ENCODE measurements at regions not wholly inside any gene's neighbourhood (a gene's known extent, or its start where the extent isn't known, plus 50 kb on each side); places are given as distances from the start of the nearest gene placed in this dataset.

GRCh38 chr5:143893638-143894037, 81.7 kb downstream of the HMHB1 start:
- in situ Hi-C loops (cut with MboI), result no loop called here
- peak; percentile 60 for ATAC-seq
- TF ChIP-seq EZH2 (IDR thresholded peaks at IDR 0.05; ENCODE audit: borderline replicate concordance, control insufficient read depth, low read depth, low read length) (no peak), STAT1 (conservative IDR thresholded peaks at IDR 0.05) (no peak), CBX3 (IDR thresholded peaks at IDR 0.05; ENCODE audit: borderline replicate concordance, low read depth) (no peak), ZBED1 (IDR thresholded peaks at IDR 0.05; ENCODE audit: borderline replicate concordance) (no peak), NR2C2 (IDR thresholded peaks at IDR 0.05; ENCODE audit: borderline replicate concordance, control insufficient read depth, insufficient read length, low read depth) (no peak), USF2 (IDR thresholded peaks at IDR 0.05; ENCODE audit: borderline replicate concordance, low read depth, low read length) (no peak), USF1 (IDR thresholded peaks at IDR 0.05; ENCODE audit: borderline replicate concordance, extremely low read length, insufficient read depth, low read depth, low read length) (no peak), SPI1 (IDR thresholded peaks at IDR 0.05; ENCODE audit: borderline replicate concordance, insufficient read depth, low read depth, low read length) (no peak), MLLT1 (IDR thresholded peaks at IDR 0.05) (no peak), POLR2A (IDR thresholded peaks at IDR 0.05; ENCODE audit: low read depth, low read length) (no peak), WRNIP1 (IDR thresholded peaks at IDR 0.05; ENCODE audit: borderline replicate concordance, low read depth, low read length) (no peak), ZNF384 (IDR thresholded peaks at IDR 0.05; ENCODE audit: borderline replicate concordance, low read depth, low read length) (no peak), CUX1 (IDR thresholded peaks at IDR 0.05; ENCODE audit: insufficient replicate concordance, low read depth, low read length) (no peak), TCF7 (IDR thresholded peaks at IDR 0.05; ENCODE audit: borderline replicate concordance) (no peak), NFYB (IDR thresholded peaks at IDR 0.05; ENCODE audit: insufficient read depth, low read depth, low read length) (no peak)
- BruUV-seq (replicated peaks), result no TSS peak
- CTCF ChIA-PET, result no interaction called here
- RAD21 ChIA-PET (ENCODE audit: unreplicated experiment), result no interaction called here
- H3K9ac ChIP-seq (ENCODE audit: control insufficient read depth, insufficient read depth, low read length), result no peak overlapping the region
- no peaks in the 10 kb centered on the region for H3K27me3 ChIP-seq (replicated peaks in 1 of 2; ENCODE audit: control insufficient read depth in 2 of 2, insufficient read depth in 2 of 2, low read length in 1 of 2)
- no peak overlapping the region for H3K27ac ChIP-seq (ENCODE audit: control insufficient read depth, insufficient read depth)
- intact Hi-C loops (cut with micrococcal nuclease; ENCODE audit: unreplicated experiment), result no loop called here
- WGBS (ENCODE audit: insufficient coverage, insufficient replicate concordance, low lambda C conversion rate, missing lambda C conversion rate), result 20% methylated on average over 2 of the region's 2 CpGs
- H3K36me3 ChIP-seq (ENCODE audit: control insufficient read depth in 2 of 2, insufficient read depth in 2 of 2, low read length in 1 of 2), result no peaks in the 10 kb centered on the region
- no peaks in the 10 kb centered on the region for H3K4me1 ChIP-seq (ENCODE audit: control insufficient read depth, insufficient read depth, low read length)
- H3K4me3 ChIP-seq, result no peak overlapping the region
- no peaks in the 10 kb centered on the region for H3K79me2 ChIP-seq (ENCODE audit: control insufficient read depth, insufficient read depth, low read length)
- H3K9me3 ChIP-seq (replicated peaks; ENCODE audit: control insufficient read depth, insufficient read depth, low read length), result no peaks in the 10 kb centered on the region
- no peak overlapping the region for H2AFZ ChIP-seq (ENCODE audit: control insufficient read depth, low read depth, low read length)
- H4K20me1 ChIP-seq (ENCODE audit: control insufficient read depth, insufficient read depth), result no peaks in the 10 kb centered on the region
- POLR2A ChIA-PET, result no interaction called here
- no peak for DNase-seq (ENCODE audit: low read depth, low spot score)
- no peak overlapping the region for H3K4me2 ChIP-seq (ENCODE audit: control insufficient read depth, insufficient read depth)
- FAIRE-seq, result no peak
- SMC1A ChIA-PET (ENCODE audit: uncharacterized antibody, unreplicated experiment), result interaction anchor here (1.5 kb wide), 1 partner anchor 24 kb away, joined by 4 read pairs; no protein-coding TSS in a partner anchor

Data from GM12878 (cell line).